GM21576 (cell line): ENCODE measurements at regions not wholly inside any gene's neighbourhood (a gene's known extent, or its start where the extent isn't known, plus 50 kb on each side); places are given as distances from the start of the nearest gene placed in this dataset.

Experiments used
- ATAC-seq: cut with Tn5 transposase; IDR thresholded peaks from one replicate; pipeline ENCODE4 v1.9.1; 2021; ENCODE audit warnings: mild to moderate bottlenecking, moderate library complexity; ENCODE audit not compliant: unreplicated experiment

GRCh38 chr16:66152823-66153393 lies 213.6 kb upstream of the CDH5 start:
- ATAC-seq = no peak

DNA sequence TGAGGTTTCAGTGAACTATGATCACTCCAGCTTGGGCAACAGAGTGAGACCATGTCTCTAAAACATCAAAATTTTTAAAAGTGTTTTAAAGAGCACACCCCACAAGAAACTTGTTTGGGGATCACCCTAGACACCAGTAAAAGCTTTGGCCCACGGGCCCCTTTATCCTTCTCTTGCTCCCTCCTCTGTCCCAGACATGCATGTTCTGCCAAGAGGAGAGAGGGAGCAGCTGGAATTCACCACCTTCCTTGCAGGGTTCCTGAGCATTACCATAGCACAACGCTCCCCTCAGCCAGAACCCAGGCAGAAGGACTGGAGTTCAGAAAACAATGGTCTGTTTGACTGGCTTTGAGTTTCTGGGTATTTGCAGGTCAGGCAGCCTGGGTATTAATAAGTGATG lies 214.3 kb upstream of the CDH5 start:
- no peak for ATAC-seq

DNA sequence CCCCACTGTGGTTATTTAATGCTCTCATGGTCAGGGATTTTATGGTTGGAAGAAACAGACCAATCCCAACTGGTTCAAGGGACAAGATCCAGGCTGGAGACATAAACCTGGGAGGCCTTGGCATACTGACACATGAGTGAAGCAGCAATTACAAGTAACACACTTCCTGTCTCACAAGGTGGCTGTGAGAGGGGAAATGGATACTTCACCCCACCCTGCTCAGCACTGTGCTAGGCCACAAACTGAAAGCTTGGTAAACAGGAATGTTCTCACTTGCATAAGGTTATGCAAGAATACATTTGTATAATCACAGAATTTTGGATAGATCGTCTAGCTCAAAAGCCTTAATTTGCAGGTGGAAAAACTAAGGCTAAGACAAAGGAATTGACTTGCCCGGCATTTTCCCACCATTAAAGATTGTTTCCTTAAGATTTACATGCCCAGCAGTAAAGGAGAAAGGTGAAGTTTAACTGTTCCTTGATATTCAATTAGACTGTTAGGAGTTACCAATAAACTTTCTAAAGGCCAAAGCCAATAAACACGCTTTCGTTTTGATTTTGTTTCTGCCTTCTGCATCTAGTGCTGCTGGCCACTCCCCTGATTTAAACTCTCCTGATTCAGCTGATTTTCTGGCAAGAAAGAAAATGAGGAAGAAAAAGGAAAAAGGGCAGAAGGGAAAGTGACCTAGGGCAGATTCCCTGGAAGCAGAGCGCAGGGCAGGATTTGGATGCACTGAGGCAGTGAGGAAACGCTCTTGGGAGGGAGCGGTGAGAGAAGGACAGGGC lies 215.6 kb upstream of the CDH5 start:
- ATAC-seq = no peak

- no peak for ATAC-seq
Measured at GRCh38 chr16:66147291-66147690, 219.2 kb upstream of the CDH5 start.

DNA sequence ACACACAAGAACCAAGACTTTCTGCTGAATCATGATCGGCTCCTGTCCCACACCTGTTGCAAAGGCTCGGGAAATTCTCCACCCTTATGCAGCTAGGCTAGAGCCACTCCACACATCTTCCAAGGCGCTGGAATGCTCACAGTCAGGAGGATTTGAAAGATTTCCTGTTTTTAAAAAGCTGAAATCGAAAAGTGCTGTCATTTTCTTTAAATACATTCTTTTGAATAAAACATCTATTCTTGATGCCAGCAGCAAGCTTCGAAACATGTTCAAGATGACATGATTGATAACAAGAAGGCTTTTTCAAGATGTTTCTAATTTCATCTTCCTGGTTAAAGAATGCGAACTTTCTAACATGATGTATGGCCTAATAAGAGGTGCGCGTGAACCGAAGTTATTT lies 219.7 kb upstream of the CDH5 start:
- no peak for ATAC-seq

GRCh38 chr16:66144641-66145040 lies 221.8 kb upstream of the CDH5 start:
- ATAC-seq = no peak

- no peak for ATAC-seq
Measured at GRCh38 chr16:66143415-66143814, 223.1 kb upstream of the CDH5 start.

- ATAC-seq = no peak
Measured at GRCh38 chr16:66141885-66142284, 224.6 kb upstream of the CDH5 start.

GRCh38 chr16:66137853-66138252 lies 228.6 kb upstream of the CDH5 start:
- ATAC-seq = no peak

DNA sequence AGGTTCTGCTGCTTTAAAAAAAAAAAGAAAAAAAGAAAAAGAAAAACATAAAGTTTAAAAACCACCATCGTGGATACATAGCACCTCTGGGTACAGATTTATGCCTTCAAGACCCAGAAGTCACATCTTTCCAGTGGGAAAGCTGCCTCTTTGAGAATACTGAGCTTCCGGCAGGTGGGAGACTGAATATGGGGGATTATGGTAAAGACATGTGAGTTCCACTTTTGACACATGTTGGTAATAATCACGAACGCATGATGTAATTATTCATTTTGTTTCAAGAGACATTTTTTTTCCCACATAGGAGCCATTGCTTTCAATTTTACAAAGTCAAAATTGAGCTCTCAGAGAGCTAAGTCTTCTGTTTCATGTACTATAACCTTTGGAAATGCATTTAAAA lies 229.7 kb upstream of the CDH5 start:
- no peak for ATAC-seq

DNA sequence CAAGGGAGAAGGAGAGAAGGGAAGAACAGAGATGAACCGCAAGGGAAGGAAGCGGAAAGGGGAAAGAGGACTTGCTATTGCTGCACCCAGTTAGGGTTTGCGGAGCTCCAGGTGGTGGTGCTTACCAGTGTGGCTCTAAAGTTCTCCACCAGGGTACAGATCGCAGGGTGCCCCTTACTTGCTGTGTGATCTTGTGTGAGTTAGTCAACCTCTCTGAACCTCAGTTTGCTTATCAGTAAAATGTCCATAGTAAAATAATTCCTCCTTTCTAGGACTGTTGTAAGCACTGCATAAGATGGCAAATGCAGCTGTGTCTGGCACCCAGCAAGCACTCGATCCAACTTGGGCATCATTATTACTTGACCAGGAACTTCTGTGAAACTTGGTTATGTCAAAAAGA lies 230.7 kb upstream of the CDH5 start:
- no peak for ATAC-seq

DNA sequence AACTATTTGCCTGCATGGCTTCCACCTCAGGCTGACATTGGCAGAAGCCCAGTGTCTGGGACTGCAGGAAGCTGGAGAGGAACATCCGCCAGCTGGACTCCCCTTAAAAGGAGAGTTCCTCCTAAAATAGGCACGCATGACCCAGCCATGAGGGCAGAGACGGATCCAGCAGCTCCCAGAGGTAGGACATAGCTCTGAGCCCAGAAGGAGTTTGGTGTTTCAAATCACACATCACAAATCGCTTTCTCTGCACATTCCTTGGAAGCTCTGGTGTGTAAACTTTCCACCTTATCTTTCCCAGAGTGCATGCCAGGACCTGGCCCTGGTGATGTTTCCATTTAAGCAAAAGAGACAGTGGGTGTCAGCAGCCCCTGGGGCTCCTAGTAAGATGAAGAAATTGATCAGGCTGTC lies 231.1 kb upstream of the CDH5 start:
- no peak for ATAC-seq

- no peak for ATAC-seq
Measured at GRCh38 chr16:66134875-66135274, 231.6 kb upstream of the CDH5 start.

GRCh38 chr16:66133643-66134338 lies 232.7 kb upstream of the CDH5 start:
- ATAC-seq = no peak

DNA sequence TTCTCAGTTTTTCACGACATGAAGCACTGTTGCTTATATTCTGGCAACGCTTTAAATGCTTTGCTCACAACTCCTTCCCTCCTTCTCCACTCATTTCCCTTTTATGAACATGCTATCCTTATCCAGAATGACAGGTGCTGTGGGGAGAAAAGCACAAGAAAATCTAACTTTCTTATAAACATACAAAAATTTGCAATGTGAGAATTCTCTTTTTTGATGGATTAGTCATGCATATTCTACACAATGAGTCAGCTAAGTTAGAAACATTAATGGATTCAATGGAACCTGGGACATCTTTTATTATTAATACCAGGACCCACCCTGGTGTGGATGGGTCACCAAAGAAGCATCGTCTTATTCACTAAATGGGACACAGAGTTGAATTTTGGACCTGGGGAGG lies 234.6 kb upstream of the CDH5 start:
- ATAC-seq = no peak

- ATAC-seq = no peak
Measured at GRCh38 chr16:66131156-66131807, 235.2 kb upstream of the CDH5 start.

GRCh38 chr16:66130296-66130905 lies 236.1 kb upstream of the CDH5 start:
- no peak for ATAC-seq

DNA sequence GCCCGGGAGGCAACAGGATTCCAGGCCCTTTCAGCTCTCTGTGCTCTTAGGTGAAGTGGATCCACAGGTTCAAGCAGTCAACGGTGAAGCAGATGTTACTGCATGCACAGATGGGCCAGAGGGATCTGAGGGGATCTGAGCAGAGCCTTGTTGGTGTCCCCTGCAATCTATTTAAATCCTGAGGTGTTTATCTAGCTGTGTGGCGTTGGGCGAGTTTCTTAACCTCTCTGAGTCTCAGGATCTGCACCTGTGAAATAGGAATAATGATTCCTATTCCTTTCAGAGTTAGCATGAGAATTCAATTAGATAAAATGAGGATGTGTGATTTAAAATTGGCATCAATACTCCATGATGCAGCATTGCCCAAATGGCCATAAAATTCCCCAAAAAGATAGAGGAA lies 237.3 kb upstream of the CDH5 start:
- ATAC-seq = no peak

GRCh38 chr16:66128371-66128770 lies 238.1 kb upstream of the CDH5 start:
- no peak for ATAC-seq

DNA sequence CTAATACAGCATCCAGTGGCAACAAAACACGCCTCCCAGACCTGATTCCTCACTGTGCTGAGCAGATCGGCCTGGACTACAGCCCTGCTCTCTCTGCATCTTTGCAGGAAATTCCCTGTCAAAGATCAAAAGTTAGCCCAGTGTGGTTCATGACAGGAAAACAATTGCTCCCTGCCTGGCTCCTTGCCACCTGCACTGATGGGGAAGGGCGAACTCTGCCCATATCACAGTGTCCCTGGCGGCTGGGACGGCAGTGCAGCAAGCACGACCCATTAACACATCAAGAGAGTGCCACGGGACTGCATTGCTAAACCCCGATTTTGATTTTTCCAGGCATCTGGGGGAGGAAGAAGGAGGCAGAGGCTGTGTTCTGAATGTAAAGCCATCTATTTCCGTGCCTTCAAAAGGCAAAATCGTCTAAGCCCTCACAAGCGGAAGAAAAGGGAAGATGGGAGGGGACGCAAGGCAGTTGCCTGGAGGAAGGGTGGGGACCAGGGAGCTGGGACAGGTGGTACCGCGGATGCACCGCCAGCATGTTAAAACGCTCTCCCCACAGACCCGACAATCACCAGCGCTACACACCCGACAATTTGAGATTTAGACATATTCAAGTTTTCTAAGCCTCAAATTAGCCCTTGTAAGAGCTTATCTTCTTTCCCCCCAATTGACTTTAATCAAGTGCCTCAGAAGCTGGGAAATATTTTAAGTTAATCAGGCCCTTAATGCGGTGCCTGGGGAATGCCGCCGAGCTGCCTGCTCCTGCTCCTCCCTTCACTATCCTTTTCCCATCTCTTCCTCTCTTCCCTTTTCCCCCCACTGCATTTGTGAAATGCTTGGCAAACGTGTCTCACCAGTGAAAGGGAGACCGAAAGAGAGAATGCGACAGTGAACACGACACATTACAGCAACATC lies 238.8 kb upstream of the CDH5 start:
- no peak for ATAC-seq
